ENCODE measurements at regions not wholly inside any gene's neighbourhood (a gene's known extent, or its start where the extent isn't known, plus 50 kb on each side); places are given as distances from the start of the nearest gene placed in this dataset.
"Not testable (repeated sequence)": the region's sequence is repeated elsewhere in the genome, so short reads cannot be mapped to it uniquely, and the experiment has no call there.

- no peak for DNase-seq (ENCODE audit: low read depth in 3 of 3)
Observed at GRCh38 chr10:108608860-108609259, 1314.5 kb downstream of the XPNPEP1 start.

- DNase-seq (ENCODE audit: low read depth in 3 of 3), result no peak
Observed at GRCh38 chr10:108601851-108602250, 1321.5 kb downstream of the XPNPEP1 start.

DNA sequence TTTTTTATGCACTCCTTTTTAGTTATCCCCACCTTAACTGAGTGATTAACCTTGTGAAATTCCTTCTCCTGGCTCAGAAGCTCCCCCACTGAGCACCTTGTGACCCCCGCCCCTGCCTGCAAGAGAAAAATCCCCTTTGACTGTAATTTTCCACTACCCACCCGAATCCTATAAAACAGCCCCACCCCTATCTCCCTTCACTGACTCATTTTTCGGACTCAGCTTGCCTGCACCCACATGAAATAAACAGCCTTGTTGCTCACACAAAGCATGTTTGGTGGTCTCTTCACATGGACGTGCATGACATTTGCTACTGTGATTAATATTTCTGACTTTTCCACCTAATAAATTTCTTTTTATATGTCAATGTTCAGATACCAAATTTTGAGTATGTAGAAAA is 1322.8 kb downstream of the XPNPEP1 start:
- not testable (repeated sequence) for DNase-seq (ENCODE audit: low read depth in 3 of 3)

GRCh38 chr10:108599317-108599716 is 1324.0 kb downstream of the XPNPEP1 start:
- not testable (repeated sequence) for DNase-seq (ENCODE audit: low read depth in 3 of 3)

GRCh38 chr10:108598831-108599230 is 1324.5 kb downstream of the XPNPEP1 start:
- DNase-seq (ENCODE audit: low read depth in 3 of 3), result no peak

DNA sequence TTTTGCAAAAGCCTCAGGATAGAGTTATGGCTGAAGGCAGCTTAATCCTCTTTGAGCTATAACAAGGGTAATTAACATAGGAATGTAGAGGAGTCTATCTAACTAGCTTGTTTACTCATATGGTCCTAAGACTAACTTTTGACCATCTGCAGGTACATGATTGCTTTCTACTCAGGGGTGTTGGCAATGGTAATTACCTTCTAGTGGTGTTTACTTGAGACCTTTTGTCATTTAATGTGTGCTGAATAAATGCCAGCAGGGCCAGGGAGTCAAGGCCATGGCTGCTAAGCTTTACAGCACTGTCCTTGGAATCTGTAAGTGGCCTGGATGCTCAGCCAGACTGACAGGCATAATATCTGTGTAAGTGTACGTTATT is 1325.0 kb downstream of the XPNPEP1 start:
- DNase-seq (ENCODE audit: low read depth in 3 of 3), result no peak

- DNase-seq (ENCODE audit: low read depth in 3 of 3), result no peak
Observed at GRCh38 chr10:108597657-108598319, 1325.5 kb downstream of the XPNPEP1 start.

- DNase-seq (ENCODE audit: low read depth in 3 of 3), result no peak
Observed at GRCh38 chr10:108597031-108597430, 1326.3 kb downstream of the XPNPEP1 start.

DNA sequence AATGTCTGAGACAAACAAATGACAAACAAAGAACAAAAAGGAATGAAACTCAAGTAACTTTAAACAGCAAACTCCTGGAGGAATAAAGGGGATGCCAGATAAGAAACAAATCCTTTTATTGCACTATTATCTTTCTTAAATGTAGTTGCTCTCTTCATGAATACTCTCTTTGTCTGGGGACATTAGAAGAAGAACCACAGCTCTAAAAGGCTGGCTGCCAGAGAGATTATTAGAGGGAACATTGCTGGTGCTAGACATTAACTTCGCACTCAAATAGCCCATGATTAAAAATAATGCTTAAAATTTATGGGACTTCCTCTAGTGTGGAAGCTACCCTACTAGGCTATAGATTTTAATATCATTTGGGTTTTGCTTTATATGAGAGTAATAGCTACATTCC is 1330.4 kb downstream of the XPNPEP1 start:
- DNase-seq (ENCODE audit: low read depth in 3 of 3), result no peak

GRCh38 chr10:108591417-108591816 is 1331.9 kb downstream of the XPNPEP1 start:
- no peak for DNase-seq (ENCODE audit: low read depth in 3 of 3)

DNA sequence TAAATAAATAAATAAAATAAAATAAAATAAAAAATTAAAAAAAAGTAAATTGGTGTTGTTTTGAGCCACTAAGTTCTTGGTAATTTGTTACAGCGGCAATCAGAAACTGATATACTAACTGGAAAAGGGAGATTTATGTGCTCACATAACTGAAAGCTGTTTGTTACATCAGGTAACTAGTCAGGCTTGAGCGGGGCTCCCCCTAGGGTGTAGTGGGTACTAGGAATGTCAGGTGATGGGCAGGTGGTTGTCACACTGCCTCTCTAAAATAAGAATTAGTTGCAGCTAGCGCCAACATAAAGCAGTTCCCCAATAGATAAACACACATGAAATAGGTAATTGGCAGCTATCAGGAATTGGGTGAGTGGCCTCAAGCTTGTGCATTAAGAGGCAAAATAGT is 1336.9 kb downstream of the XPNPEP1 start:
- DNase-seq (ENCODE audit: low read depth in 3 of 3), result no peak

DNA sequence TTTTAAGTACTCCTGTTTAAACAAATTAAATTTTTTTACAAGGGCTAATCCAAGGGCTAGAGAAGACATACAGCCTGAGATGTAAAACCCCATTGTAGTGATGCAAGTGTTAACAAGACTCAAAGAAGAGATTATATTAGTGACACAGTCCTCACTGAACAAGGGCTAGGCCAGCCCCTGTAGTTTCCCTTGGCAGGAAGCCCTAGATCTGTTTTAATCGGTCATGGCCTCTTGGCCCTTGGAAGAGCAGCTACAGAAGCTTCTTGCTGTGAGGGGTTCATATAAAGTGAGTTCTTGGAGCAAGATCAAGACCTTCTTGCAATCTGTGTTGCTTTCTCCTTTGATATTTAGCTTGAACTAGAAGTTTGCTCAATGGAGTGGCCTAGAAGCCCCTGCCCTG is 1339.4 kb downstream of the XPNPEP1 start:
- DNase-seq (ENCODE audit: low read depth in 3 of 3), result no peak

- DNase-seq (ENCODE audit: low read depth in 3 of 3), result no peak
Observed at GRCh38 chr10:108582888-108583287, 1340.4 kb downstream of the XPNPEP1 start.

DNA sequence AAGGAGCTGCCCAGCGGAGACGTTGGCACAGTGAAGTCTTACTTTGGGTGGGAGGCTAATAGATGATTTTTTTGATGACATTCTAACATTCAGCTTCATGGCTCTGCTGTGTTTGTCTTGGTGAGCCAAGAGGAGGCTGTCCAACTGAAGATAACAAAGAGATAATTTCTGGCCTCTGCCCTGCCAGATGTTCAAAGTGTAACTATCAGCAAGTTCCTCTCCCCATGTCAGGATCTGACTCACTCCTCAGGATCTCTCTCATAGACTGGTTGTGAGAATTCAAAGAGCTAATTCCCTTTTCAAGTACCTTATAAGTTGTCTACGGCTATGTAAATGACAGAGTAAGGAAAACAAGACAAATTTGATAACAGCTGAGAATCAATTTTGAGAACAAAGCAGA is 1340.9 kb downstream of the XPNPEP1 start:
- DNase-seq (ENCODE audit: low read depth in 3 of 3), result no peak

- no peak for DNase-seq (ENCODE audit: low read depth in 3 of 3)
Observed at GRCh38 chr10:108578258-108578657, 1345.1 kb downstream of the XPNPEP1 start.

- no peak for DNase-seq (ENCODE audit: low read depth in 3 of 3)
Observed at GRCh38 chr10:108574233-108574632, 1349.1 kb downstream of the XPNPEP1 start.

GRCh38 chr10:108568824-108569223 is 1354.5 kb downstream of the XPNPEP1 start:
- no peak for DNase-seq (ENCODE audit: low read depth in 3 of 3)

GRCh38 chr10:108567899-108568752 is 1355.2 kb downstream of the XPNPEP1 start:
- no peak for DNase-seq (ENCODE audit: low read depth in 3 of 3)

DNA sequence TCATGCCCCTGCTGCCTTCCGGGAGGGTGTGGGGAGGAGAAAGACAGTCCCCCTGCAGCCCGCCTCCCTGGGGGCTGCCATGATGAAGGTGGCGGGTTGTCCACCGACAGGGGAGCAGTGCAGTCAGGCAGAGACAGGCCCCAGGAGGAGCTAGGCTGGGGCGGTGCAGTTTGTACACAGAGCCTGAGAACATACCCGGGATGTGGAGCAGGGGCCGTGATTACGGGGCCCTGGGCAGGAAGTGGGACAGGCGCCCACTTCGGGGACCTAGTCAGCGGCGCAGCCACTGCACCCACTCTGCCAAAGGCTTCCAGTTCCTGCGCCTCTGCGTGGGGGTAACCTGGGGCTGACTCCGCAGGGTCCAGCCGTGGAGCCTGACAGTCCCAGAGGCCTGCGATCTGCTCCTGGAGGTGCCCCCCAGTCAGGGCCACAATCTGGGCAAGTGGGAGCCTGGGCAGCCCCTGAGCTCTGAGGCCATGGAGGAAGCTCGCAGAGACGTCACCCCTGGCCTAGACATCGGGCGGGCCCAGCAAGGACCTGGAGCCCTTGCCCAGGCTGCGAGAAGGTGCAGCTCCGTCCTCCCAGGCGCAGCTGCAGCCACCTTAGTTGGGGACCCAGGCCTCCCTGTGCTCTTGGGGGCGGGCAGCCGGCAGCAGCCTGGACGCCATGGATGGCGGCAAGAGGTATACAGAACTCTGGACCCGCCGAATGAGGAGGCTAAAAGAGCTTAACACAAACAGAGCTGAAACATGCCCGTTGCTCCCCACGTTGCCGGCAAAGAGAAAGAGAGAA is 1356.8 kb downstream of the XPNPEP1 start:
- DNase-seq (ENCODE audit: low read depth in 3 of 3), result no peak

GRCh38 chr10:108562105-108562504 is 1361.2 kb downstream of the XPNPEP1 start:
- no peak for DNase-seq (ENCODE audit: low read depth in 3 of 3)

DNA sequence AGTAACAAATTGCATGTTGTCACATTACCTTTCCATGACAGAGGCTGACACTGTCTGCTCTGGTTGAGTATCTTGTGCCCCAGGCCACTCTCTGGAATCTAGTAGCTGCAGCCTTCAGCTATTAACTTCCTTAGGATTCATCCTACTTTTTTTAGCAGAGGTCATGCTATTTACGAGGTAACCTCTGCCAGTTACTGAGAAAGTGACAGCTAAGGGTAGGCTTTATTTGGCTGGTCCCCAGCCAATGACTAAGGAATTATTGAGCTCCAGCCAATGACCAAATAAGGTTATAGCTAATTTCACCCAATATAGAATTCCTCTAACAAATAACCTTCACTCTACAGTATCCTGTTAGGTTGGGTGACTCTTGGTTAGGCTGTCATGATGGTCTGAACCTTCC is 1361.7 kb downstream of the XPNPEP1 start:
- no peak for DNase-seq (ENCODE audit: low read depth in 3 of 3)

DNA sequence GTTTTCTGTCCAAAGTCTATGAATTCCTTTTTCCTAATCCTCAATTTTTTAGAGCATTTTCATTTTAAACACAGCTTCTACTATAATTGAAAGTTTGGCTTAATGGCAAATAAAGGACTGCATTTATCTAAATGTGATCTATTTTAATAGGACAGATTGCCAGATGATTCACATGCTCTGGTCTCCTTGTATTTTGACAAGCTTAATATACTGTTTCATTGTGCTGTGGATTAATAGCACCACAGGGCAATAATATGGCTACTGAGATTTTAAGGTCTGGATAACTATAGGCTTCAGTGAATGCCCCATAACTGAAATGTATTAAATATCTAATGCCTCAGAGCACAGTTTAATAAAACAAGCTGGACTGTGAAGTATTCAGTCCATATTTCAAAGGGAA is 1362.8 kb downstream of the XPNPEP1 start:
- no peak for DNase-seq (ENCODE audit: low read depth in 3 of 3)

GRCh38 chr10:108556186-108556585 is 1367.1 kb downstream of the XPNPEP1 start:
- DNase-seq (ENCODE audit: low read depth in 3 of 3), result no peak

Measured in stimulated activated CD4-positive, alpha-beta T cell treated with anti-CD3 and anti-CD28 coated beads, TNF-alpha, amount 100 ng/mL, for 24 hours (primary cell).